Upper lobe of right lung (tissue), 1 donor: ENCODE measurements at regions not wholly inside any gene's neighbourhood (a gene's known extent, or its start where the extent isn't known, plus 50 kb on each side); places are given as distances from the start of the nearest gene placed in this dataset.

Experiments
- ATAC-seq: fragments of 200-7000 bp; cut with Tn5 transposase; one replicate; pipeline ENCODE4 v1.9.1; 2020; ENCODE audit warnings: mild to moderate bottlenecking, moderate library complexity
- DNase-seq: peaks from one replicate; pipeline ENCODE4 v3.0.0-alpha.2; 2020
- H3K27ac ChIP-seq: fragments of 200-600 bp; one replicate; pipeline ENCODE4 v1.8.0; 2022
- H3K27me3 ChIP-seq: fragments of 200-600 bp; one replicate; pipeline ENCODE4 v1.8.0; 2022; ENCODE audit warnings: mild to moderate bottlenecking
- H3K36me3 ChIP-seq: fragments of 200-600 bp; one replicate; pipeline ENCODE4 v1.8.0; 2022
- H3K4me1 ChIP-seq: fragments of 200-600 bp; one replicate; pipeline ENCODE4 v1.8.0; 2022
- H3K4me3 ChIP-seq: fragments of 200-600 bp; one replicate; pipeline ENCODE4 v1.8.0; 2022; ENCODE audit warnings: mild to moderate bottlenecking
- H3K9me3 ChIP-seq: fragments of 200-600 bp; one replicate; pipeline ENCODE4 v1.8.0; 2022
- intact Hi-C: fragments of 100-400 bp; cut with DNase I; formaldehyde crosslinking; loops from one replicate; pipeline ENCODE4 v1.11.0; 2022
- TF ChIP-seq, protein P1 (sequence below): fragments of 200-600 bp; IDR thresholded peaks from one replicate; pipeline ENCODE4 v1.8.0; 2022; ENCODE audit warnings: antibody characterized with exemption
- donor health status: DM: no; HTN: yes; CAD: no; lungs with severe emphysema.

DNA sequence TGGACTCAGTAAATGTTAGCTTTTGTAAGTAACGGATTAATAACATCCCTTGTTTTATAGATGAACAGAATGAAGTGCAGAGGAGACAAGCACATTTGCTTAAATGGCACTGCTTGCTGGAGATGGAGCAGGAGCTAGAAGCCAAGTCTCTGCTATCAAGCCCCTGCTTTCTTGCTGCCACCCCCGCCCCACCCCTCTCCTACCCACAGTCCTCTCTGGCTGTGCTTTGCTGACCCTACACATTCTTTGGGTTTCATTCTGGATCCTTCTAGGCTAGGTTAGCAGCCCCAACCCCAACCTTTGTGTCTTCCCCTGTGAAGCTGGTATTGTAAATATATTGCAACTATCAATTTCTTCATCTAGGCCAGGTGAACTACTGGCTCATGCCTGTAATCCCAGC, 77.5 kb upstream of the CAPZB start:
- Histone ChIP-seq H3K9me3 (no peaks in the 10 kb centered on the region), H3K4me1 (peaks cover 9% of the 10 kb centered on the region), H3K27me3 (no peaks in the 10 kb centered on the region), H3K36me3 (no peaks in the 10 kb centered on the region), H3K27ac (peak overlapping the region; percentile 78), H3K4me3 (no peak overlapping the region)
- ATAC-seq, result no peak
- TF ChIP-seq, protein P1, sequence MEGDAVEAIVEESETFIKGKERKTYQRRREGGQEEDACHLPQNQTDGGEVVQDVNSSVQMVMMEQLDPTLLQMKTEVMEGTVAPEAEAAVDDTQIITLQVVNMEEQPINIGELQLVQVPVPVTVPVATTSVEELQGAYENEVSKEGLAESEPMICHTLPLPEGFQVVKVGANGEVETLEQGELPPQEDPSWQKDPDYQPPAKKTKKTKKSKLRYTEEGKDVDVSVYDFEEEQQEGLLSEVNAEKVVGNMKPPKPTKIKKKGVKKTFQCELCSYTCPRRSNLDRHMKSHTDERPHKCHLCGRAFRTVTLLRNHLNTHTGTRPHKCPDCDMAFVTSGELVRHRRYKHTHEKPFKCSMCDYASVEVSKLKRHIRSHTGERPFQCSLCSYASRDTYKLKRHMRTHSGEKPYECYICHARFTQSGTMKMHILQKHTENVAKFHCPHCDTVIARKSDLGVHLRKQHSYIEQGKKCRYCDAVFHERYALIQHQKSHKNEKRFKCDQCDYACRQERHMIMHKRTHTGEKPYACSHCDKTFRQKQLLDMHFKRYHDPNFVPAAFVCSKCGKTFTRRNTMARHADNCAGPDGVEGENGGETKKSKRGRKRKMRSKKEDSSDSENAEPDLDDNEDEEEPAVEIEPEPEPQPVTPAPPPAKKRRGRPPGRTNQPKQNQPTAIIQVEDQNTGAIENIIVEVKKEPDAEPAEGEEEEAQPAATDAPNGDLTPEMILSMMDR, result no peak
- peak; percentile 5 for DNase-seq
- intact Hi-C loops, result no loop called here

GRCh38 chr1:19560480-19560879, 75.1 kb upstream of the CAPZB start:
- intact Hi-C loops, result no loop called here
- TF ChIP-seq, protein P1, result no peak
- ATAC-seq, result no peak
- peak; percentile 25 for DNase-seq
- Histone ChIP-seq H3K4me3 (no peak overlapping the region), H3K36me3 (no peaks in the 10 kb centered on the region), H3K27ac (no peak overlapping the region), H3K27me3 (no peaks in the 10 kb centered on the region), H3K9me3 (no peaks in the 10 kb centered on the region), H3K4me1 (peaks cover 9% of the 10 kb centered on the region)

DNA sequence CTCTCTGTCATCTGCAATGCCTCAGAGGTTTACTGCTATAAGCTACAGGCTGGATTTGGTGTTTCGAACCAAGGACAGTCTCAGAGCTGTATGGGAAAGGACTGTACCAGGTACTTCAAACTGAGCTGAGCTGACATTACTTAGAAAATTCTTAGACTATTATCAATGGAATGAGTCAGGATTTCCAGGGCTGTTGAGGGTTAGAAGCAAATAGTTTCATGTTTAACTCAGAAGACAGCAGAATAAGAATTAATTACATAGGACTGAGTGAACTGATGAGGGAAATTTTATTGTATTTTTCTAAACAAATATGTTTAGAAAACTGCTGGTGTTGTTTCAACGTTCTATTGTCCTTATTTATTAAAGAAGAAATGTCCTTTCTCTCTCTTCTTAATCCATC, 74.3 kb upstream of the CAPZB start:
- no peaks in the 10 kb centered on the region for H3K27me3 ChIP-seq
- peaks cover 9% of the 10 kb centered on the region for H3K4me1 ChIP-seq
- TF ChIP-seq, protein P1, result no peak
- H3K27ac ChIP-seq, result no peak overlapping the region
- ATAC-seq (no peak), DNase-seq (no peak)
- intact Hi-C loops, result no loop called here
- no peak overlapping the region for H3K4me3 ChIP-seq
- no peaks in the 10 kb centered on the region for H3K36me3 ChIP-seq
- H3K9me3 ChIP-seq, result no peaks in the 10 kb centered on the region

GRCh38 chr1:19557609-19558051, 72.3 kb upstream of the CAPZB start:
- intact Hi-C loops, result no loop called here
- Histone ChIP-seq H3K27me3 (no peaks in the 10 kb centered on the region), H3K36me3 (no peaks in the 10 kb centered on the region), H3K9me3 (no peaks in the 10 kb centered on the region), H3K4me1 (peaks cover 9% of the 10 kb centered on the region), H3K27ac (no peak overlapping the region), H3K4me3 (no peak overlapping the region)
- TF ChIP-seq, protein P1, result no peak
- ATAC-seq, result no peak
- no peak for DNase-seq

DNA sequence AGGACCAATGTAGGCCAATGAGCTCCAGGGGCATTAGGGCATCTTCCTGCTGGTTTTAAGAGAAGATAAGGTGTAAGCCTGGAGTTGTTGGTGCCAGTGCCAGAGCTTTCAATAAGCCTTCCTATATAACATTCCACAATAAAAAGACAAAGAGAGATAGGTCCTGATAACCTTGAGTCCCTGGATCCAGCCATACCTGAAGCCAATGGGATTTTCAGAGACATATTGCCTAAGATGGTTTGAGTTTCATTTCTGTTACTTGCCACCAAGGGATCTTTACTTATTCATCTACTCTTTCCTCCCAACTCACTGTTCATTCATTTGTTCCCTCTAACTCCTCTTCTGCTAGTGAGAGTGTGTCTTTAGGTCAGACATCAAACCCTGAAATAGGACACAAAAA, 68.8 kb upstream of the CAPZB start:
- intact Hi-C loops, result no loop called here
- TF ChIP-seq, protein P1, result no peak
- no peak overlapping the region for H3K27ac ChIP-seq
- peaks cover 9% of the 10 kb centered on the region for H3K4me1 ChIP-seq
- no peak overlapping the region for H3K4me3 ChIP-seq
- H3K9me3 ChIP-seq, result no peaks in the 10 kb centered on the region
- ATAC-seq (no peak), DNase-seq (no peak)
- H3K36me3 ChIP-seq, result no peaks in the 10 kb centered on the region
- H3K27me3 ChIP-seq, result no peaks in the 10 kb centered on the region
